DMS53 treated with DMSO at 0.1 percent for 48 hours (cell line): ENCODE measurements at regions not wholly inside any gene's neighbourhood (a gene's known extent, or its start where the extent isn't known, plus 50 kb on each side); places are given as distances from the start of the nearest gene placed in this dataset.

Experiments
- DNase-seq: peaks from one replicate; lab custom pipeline; 2025; ENCODE audit not compliant: unreplicated experiment; lab: John Stamatoyannopoulos, UW

DNA sequence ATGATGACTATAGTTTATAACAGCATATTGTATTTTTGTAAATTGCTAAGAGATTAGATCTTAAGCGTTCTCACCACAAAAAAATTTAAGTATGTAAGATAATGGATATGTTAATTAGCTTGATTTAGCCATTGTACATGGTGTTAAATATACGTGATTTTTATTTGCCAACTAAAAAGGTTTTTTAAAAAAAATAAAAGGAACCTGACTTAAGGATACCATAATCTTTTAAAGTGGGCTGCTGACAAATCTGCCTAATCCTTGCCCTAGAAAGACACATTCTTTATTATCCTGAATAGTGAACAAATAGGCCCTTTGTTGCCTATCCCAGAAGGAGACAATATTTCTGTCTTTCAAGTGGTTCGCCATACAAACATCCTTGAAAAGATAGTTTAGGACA is 94.6 kb upstream of the FAM47C start:
- DNase-seq, result no peak

DNA sequence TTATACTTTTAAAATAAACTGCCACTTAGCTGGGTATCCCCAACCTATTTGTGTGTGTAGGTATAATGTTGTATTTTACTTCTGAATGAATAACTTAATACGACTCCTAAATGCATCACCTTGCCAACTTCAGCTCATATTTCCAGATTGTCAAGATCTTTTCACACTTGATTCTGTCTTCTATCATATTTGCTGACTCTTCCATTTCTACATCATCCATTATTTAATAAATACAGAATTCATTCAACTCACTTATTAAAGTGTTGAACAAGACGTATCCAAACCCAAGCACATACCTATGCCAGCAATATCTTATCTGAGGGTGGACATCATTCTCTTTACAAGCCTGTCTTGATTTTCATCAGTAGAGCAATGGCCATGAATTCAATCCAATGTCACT is 91.2 kb upstream of the FAM47C start:
- no peak for DNase-seq

DNA sequence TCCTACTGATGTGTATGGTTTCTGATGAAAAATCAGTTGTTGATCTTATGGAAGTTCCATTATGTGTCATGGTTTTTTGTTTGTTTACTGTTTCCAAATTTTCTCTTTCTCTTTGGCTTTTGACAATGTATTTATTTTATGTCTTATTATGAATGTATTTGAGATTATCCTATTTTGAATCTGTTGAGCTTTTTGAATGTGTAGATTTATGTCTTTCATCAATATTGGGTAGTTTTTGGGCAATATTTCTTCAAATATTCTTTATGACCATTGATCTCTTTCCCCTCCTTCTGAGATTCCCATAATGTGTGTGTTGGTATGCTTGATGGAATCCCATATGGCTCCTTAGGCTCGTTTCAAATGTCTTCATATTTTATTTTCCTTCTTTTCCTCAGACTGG is 80.5 kb upstream of the FAM47C start:
- DNase-seq, result no peak

DNA sequence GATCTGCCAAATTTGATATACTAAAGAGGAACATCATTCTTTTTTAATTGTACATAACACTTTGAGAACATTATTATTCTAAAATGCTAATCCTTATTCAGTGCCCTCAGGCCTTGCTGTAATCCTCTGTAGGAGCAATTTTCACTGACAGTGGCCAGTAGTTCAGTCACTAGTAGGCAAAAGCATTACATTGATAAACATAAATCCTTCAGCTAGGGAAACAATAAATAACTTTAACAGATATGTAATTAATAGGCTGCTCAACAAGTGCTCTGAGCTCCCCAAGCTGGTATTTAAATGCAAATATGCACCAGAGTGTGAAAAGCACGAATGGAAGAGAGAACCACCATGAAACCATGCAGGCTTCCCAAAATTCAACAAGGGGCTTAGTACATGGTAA is 77.7 kb upstream of the FAM47C start:
- DNase-seq, result no peak

DNA sequence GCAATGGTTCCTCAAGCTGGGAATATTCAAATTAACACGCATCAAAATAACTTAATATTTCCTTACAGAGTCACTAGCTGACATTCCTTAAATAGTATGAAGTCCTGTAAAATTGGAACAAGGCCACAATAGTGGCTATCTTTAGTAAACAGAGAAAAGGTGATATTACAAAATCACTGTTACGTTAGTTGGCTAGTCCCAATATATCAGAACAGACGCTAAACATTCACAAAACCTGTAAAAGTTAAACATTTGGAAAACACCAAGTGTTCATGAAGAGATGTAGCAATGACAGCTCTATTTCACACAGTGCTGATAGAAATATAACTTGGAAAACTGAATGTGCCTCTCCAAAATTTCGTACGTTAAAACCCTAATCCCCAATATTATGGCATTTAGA is 61.0 kb upstream of the FAM47C start:
- DNase-seq, result no peak

DNA sequence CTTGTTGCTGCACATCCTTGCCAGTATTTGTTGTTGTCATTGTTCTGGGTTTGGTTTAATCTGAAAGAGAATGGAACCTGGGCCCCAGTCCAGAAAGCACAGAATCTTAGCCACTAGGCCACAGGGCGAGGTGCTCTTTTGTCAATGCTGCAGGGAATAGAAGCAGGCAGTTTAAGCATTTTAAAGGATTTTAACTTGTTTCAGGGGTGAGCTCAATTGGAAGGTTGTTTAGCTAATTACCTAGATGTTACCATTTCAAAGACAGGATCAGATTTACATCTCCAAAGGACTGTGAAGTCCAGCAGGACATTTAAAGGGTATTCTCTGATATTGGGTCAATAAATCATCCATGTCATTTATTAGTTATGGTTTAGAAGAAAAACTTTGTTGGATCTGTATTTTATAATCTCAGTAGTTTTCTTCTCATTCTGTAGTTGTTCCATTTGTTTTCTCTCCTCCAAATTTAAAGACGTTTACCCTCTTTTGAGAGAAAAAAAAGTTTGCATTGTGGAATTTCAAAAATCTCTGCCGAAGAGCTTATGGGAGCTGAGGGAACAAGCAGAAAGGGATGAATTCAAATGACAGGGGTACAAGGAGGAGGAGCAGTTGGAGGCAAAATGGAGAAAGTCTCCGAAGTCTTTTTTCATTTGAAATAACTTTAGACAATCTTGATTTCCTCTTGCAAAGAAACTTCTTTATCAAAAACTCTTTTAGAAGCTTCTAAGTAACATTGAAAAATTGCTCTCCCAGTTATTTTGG is 57.5 kb upstream of the FAM47C start:
- DNase-seq, result no peak

DNA sequence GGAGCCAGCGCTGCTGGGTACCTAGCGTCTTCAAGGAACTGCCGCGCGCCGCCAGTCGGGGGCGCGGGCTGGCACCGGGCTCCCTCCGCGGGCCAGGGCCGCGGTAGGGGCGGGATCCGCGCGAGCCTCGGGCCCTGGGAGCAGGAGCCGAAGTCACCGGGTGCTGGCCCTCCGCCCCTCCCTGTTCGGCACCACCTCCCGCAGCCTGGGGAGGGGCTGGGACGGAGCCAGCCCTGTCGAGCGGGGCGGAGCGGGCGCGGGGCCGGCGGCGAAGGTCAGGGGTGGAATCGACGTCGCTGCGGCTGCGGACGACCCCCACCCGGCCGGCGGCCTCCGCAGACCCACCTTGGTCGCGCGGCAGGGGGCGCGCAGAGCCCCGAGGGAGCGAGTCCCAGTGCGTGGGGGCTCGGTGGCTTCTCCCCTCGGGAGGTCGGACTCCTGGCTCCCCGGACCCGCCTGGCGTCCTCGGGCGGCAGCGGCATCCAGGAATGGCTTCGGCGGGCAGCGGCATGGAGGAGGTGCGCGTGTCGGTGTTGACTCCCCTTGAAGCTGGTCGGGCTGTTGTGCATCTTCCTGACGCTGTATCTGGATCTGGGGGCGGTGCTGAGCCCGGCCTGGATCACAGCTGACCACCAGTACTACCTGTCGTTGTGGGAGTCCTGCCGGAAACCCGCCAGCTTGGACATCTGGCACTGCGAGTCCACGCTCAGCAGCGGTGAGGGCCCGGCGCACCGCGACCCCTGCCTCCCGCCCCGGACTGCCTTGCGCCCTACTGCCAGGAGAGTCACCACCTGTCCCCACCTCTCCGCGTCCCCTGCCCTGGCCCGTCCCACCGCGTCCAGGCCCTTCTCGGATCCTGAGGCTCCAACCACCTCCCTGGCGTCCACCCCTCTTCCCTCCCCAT is 50.5 kb upstream of the FAM47C start:
- DNase-seq, result peak; percentile 27
